IMR-90 (cell line): ENCODE measurements at regions not wholly inside any gene's neighbourhood (a gene's known extent, or its start where the extent isn't known, plus 50 kb on each side); places are given as distances from the start of the nearest gene placed in this dataset.

Experiments used
- ATAC-seq: fragments of 200-7000 bp; cut with Tn5 transposase; 2 replicates; pipeline ENCODE4 v1.9.1; 2020; ENCODE audit warnings: low read depth, mild to moderate bottlenecking, moderate library complexity
- BruUV-seq: library from RNA; stranded (reverse); fragments of 400-500 nt; replicated peaks from 2 replicates; lab custom pipeline; 2021; lab: Mats Ljungman, UMichigan
- CTCF ChIA-PET: fragments of 300-600 bp; formaldehyde crosslinking; extraction: SDS; loops from one replicate; lab custom pipeline; 2021; ENCODE audit warnings: antibody characterized with exemption; lab: Yijun Ruan, JAX
- POLR2A ChIA-PET: fragments of 300-600 bp; sonication (Branson Sonifier 250); formaldehyde crosslinking; loops from one replicate; lab custom pipeline; 2022; ENCODE audit warnings: antibody characterized with exemption; ENCODE audit not compliant: unreplicated experiment; lab: Charles Lee
- DNase-seq: peaks from one replicate; pipeline ENCODE4 v3.0.0; 2013
- H2AFZ ChIP-seq: replicated peaks from 2 replicates; pipeline ENCODE3; 2013; ENCODE audit warnings: low read length, mild to moderate bottlenecking; ENCODE audit not compliant: poor library complexity
- H2AK5ac ChIP-seq: 2 replicates; pipeline ENCODE4 v1.6.1; 2013; ENCODE audit warnings: low read depth, low read length, inconsistent platforms
- H2AK9ac ChIP-seq: replicated peaks from 2 replicates; pipeline ENCODE3; 2013; ENCODE audit warnings: mild to moderate bottlenecking, low read depth, low read length, moderate library complexity; ENCODE audit not compliant: poor library complexity
- H2BK120ac ChIP-seq: 2 replicates; pipeline ENCODE4 v1.6.1; 2013; ENCODE audit warnings: low read depth, low read length, inconsistent platforms
- H2BK15ac ChIP-seq: 3 replicates; pipeline ENCODE4 v1.6.1; 2013; ENCODE audit warnings: low read depth, low read length, inconsistent platforms
- H2BK20ac ChIP-seq: 2 replicates; pipeline ENCODE4 v1.6.1; 2013; ENCODE audit warnings: low read depth, mild to moderate bottlenecking, inconsistent platforms, low read length, moderate library complexity
- H2BK5ac ChIP-seq: 2 replicates; pipeline ENCODE4 v1.6.1; 2013; ENCODE audit warnings: mild to moderate bottlenecking, low read depth, low read length, inconsistent platforms; ENCODE audit not compliant: poor library complexity, severe bottlenecking
- H3K14ac ChIP-seq: replicated peaks from 2 replicates; pipeline ENCODE4 v1.6.1; 2013; ENCODE audit warnings: low read depth, low read length, inconsistent platforms
- H3K18ac ChIP-seq: 2 replicates; pipeline ENCODE4 v1.6.1; 2013; ENCODE audit warnings: low read depth, low read length, control low read depth
- H3K23ac ChIP-seq: 2 replicates; pipeline ENCODE4 v1.6.1; 2013; ENCODE audit warnings: low read depth, low read length, inconsistent platforms
- H3K27ac ChIP-seq: 2 replicates; pipeline ENCODE4 v1.5.1; 2013; ENCODE audit warnings: mild to moderate bottlenecking, control low read depth, low read length; ENCODE audit not compliant: insufficient read depth
- H3K27me3 ChIP-seq: 2 replicates; pipeline ENCODE4 v1.6.1; 2013; ENCODE audit warnings: low read length; ENCODE audit not compliant: control insufficient read depth, insufficient read depth
- H3K36me3 ChIP-seq: 2 replicates; pipeline ENCODE4 v1.6.1; 2013; ENCODE audit warnings: low read length, mixed read lengths; ENCODE audit not compliant: control insufficient read depth, insufficient read depth
- H3K4ac ChIP-seq: 2 replicates; pipeline ENCODE4 v1.6.1; 2013; ENCODE audit warnings: low read depth, low read length, inconsistent platforms
- H3K4me1 ChIP-seq: 2 replicates; pipeline ENCODE4 v1.6.1; 2013; ENCODE audit warnings: low read length, mixed read lengths; ENCODE audit not compliant: control insufficient read depth, insufficient read depth
- H3K4me2 ChIP-seq: 2 replicates; pipeline ENCODE4 v1.6.1; 2013; ENCODE audit warnings: low read depth, mild to moderate bottlenecking, control low read depth, low read length, moderate library complexity
- H3K4me3 ChIP-seq: 2 replicates; pipeline ENCODE4 v1.5.1; 2013; ENCODE audit warnings: low read depth, mild to moderate bottlenecking, control low read depth, low read length, moderate library complexity; ENCODE audit not compliant: insufficient read depth
- H3K56ac ChIP-seq: 2 replicates; pipeline ENCODE4 v1.6.1; 2013; ENCODE audit warnings: low read length, inconsistent platforms; ENCODE audit not compliant: insufficient read depth; ENCODE audit errors: extremely low read depth
- H3K79me1 ChIP-seq, 2 experiments: 2 replicates each; pipeline ENCODE4 v1.6.1; 2013; ENCODE audit warnings: low read length in 2 of 2, inconsistent platforms in 1 of 2, low read depth in 1 of 2
- H3K9ac ChIP-seq: 2 replicates; pipeline ENCODE4 v1.6.1; 2013; ENCODE audit warnings: low read depth, low read length, control low read depth
- H3K9me1 ChIP-seq: 2 replicates; pipeline ENCODE4 v1.6.1; 2013; ENCODE audit warnings: low read length, inconsistent platforms; ENCODE audit not compliant: insufficient read depth
- H3K9me3 ChIP-seq: 2 replicates; pipeline ENCODE4 v1.6.1; 2013; ENCODE audit warnings: low read length; ENCODE audit not compliant: control insufficient read depth, insufficient read depth
- H4K20me1 ChIP-seq: 2 replicates; pipeline ENCODE4 v1.6.1; 2013; ENCODE audit warnings: low read length, inconsistent platforms; ENCODE audit not compliant: insufficient read depth
- H4K5ac ChIP-seq: 2 replicates; pipeline ENCODE4 v1.6.1; 2013; ENCODE audit warnings: mild to moderate bottlenecking, low read depth, low read length, control low read depth
- H4K8ac ChIP-seq, 2 experiments: 2 replicates each; pipeline ENCODE4 v1.6.1; 2013; ENCODE audit warnings: low read depth in 2 of 2, low read length in 2 of 2, control low read depth in 1 of 2, inconsistent platforms in 1 of 2
- H4K91ac ChIP-seq: 2 replicates; pipeline ENCODE4 v1.6.1; 2013; ENCODE audit warnings: low read depth, low read length, inconsistent platforms; ENCODE audit not compliant: insufficient read depth
- BHLHE40 ChIP-seq: fragments of 150-350 bp; IDR thresholded peaks from 2 replicates; pipeline ENCODE4 v1.6.1; 2016; ENCODE audit warnings: mild to moderate bottlenecking, low read depth, low read length
- MXI1 ChIP-seq: IDR thresholded peaks from 2 replicates; pipeline ENCODE4 v1.6.1; 2012; ENCODE audit warnings: low read depth, mild to moderate bottlenecking, low read length, moderate library complexity, borderline replicate concordance
- WGBS, 2 experiments: methylation state at CpG; one replicate each; pipeline versions ENCODE4 v1.1.5 to v1.1.7; 2013; ENCODE audit warnings: missing lambda C conversion rate in 2 of 2; ENCODE audit not compliant: insufficient read length in 1 of 2; ENCODE audit errors: extremely low coverage in 2 of 2; 5-methylcytosine and 5-hydroxymethylcytosine counted together
- dilution Hi-C: fragments of 300-500 bp; cut with HindIII; formaldehyde crosslinking; loops from one replicate; pipeline ENCODE4 v1.14.3; 2018; ENCODE audit warnings: low sequenced_read_pairs; ENCODE audit not compliant: unreplicated experiment
- in situ Hi-C: fragments of 300-500 bp; cut with MboI; formaldehyde crosslinking; loops from 3 replicates; pipeline ENCODE4 v1.14.3; 2019; ENCODE audit warnings: low sequenced_read_pairs, inconsistent platforms, mixed read lengths
- intact Hi-C: fragments of 100-400 bp; cut with micrococcal nuclease; formaldehyde crosslinking; loops from 2 replicates; pipeline ENCODE4 v1.10.0; 2022
- TF ChIP-seq, protein P1 (sequence below): fragments of 150-350 bp; IDR thresholded peaks from 2 replicates; pipeline ENCODE4 v1.6.1; 2017; ENCODE audit warnings: mild to moderate bottlenecking, antibody characterized with exemption, low read length, low read depth
- TF ChIP-seq, protein P2 (sequence below): fragments of 150-350 bp; IDR thresholded peaks from 2 replicates; pipeline ENCODE4 v1.6.1; 2016; ENCODE audit warnings: low read depth, mild to moderate bottlenecking, low read length, moderate library complexity, borderline replicate concordance

DNA sequence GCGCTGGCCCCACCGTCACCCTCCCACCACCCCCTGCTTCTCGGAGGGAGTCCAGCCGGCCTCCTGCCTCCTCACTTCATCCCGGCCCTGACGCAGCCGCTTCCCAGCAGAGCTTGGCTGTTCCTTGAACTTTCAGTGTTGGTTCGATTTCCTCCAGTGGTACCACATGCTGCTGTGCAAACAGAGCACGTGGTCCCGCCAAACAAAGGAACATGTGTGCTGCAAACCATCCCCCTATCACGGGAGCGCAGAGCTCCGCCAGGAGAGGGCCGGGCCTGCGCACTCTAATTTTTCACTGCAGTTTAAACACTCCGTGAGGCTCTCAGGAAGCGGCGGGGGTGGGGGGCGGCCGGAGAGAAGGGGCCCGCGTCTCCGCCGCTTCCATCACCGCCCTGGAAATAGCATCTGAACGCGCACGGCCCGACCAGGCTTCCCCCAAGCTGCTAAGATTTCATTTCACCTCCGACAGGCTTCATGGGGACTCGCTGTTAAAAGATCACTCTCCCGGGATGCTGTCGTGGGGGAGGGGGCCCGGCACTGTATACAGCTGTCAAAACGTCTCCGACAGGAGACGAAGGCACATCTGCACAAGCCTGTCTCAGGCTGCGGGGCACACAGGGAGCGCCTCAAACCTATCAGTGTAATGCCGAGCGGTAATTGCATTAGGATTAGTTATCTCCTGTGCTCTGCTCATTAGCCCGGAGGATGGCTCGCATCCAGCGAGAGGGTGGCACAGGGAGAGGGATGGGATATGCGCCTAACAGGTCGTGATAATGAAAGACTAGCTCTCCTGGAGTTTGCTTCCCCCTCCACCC is 269.9 kb upstream of the SORL1-AS1 start:
- CTCF ChIA-PET = interaction anchor here (0.6 to 1.5 kb wide), 3 partner anchors 67 to 267 kb away, joined by 3 read pairs; no protein-coding TSS in a partner anchor
- H3K27me3 ChIP-seq = no peaks in the 10 kb centered on the region
- POLR2A ChIA-PET = no interaction called here
- dilution Hi-C loops = no loop called here
- H4K20me1 ChIP-seq = no peaks in the 10 kb centered on the region
- intact Hi-C loops = no loop called here
- ATAC-seq (peak; percentile 92), DNase-seq (peak; percentile 89)
- H2BK15ac ChIP-seq = peak overlapping the region; percentile 37; the same call in 1 of the 3 replicates
- H4K91ac ChIP-seq = peak overlapping the region; percentile 84
- TF ChIP-seq, protein P1, sequence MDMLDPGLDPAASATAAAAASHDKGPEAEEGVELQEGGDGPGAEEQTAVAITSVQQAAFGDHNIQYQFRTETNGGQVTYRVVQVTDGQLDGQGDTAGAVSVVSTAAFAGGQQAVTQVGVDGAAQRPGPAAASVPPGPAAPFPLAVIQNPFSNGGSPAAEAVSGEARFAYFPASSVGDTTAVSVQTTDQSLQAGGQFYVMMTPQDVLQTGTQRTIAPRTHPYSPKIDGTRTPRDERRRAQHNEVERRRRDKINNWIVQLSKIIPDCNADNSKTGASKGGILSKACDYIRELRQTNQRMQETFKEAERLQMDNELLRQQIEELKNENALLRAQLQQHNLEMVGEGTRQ = peak; percentile 84
- peak; percentile 64 for TF ChIP-seq BHLHE40
- TF ChIP-seq, protein P2, sequence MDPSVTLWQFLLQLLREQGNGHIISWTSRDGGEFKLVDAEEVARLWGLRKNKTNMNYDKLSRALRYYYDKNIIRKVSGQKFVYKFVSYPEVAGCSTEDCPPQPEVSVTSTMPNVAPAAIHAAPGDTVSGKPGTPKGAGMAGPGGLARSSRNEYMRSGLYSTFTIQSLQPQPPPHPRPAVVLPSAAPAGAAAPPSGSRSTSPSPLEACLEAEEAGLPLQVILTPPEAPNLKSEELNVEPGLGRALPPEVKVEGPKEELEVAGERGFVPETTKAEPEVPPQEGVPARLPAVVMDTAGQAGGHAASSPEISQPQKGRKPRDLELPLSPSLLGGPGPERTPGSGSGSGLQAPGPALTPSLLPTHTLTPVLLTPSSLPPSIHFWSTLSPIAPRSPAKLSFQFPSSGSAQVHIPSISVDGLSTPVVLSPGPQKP = no peak
- peak; percentile 92; the same call in 1 of the 2 replicates for TF ChIP-seq MXI1
- H3K23ac ChIP-seq = peak overlapping the region; percentile 72
- peaks cover 8% of the 10 kb centered on the region; the same call in 1 of the 2 replicates for H3K4me1 ChIP-seq
- 0 out of 2 replicates have a peak overlapping the region, but pooled peaks have one; percentile 4 for H2BK20ac ChIP-seq
- H3K79me1 ChIP-seq = no peaks in the 10 kb centered on the region
- peak overlapping the region; percentile 84 for H3K4me2 ChIP-seq
- no peaks in the 10 kb centered on the region for H3K9me3 ChIP-seq
- H3K9me1 ChIP-seq = peaks cover 3% of the 10 kb centered on the region; the same call in 1 of the 2 replicates
- peak overlapping the region; percentile 60 for H3K9ac ChIP-seq
- no peak overlapping the region for H2AK5ac ChIP-seq
- H2BK120ac ChIP-seq = peak overlapping the region; percentile 45
- peak overlapping the region; percentile 27; the same call in 1 of the 2 replicates for H3K18ac ChIP-seq
- in situ Hi-C loops = no loop called here
- peak overlapping the region; percentile 61 for H4K5ac ChIP-seq
- H2AK9ac ChIP-seq = peak overlapping the region; percentile 88
- H4K8ac ChIP-seq = peak overlapping the region; percentile 62 to 92
- H3K4ac ChIP-seq = peak overlapping the region; percentile 68
- BruUV-seq = no TSS peak
- peak overlapping the region; percentile 66; the same call in 1 of the 2 replicates for H3K56ac ChIP-seq
- peak overlapping the region; percentile 96 for H2AFZ ChIP-seq
- peak overlapping the region; percentile 19 for H3K14ac ChIP-seq
- peak overlapping the region; percentile 6 for H2BK5ac ChIP-seq
- peak overlapping the region; percentile 61 for H3K27ac ChIP-seq
- H3K36me3 ChIP-seq = no peaks in the 10 kb centered on the region
- peak overlapping the region; percentile 45 for H3K4me3 ChIP-seq
- 2% methylated on average over 18 of the region's 46 CpGs; no CpG with 5 or more reads in 1 of the 2 experiments for WGBS, 2 experiments
